HCT116 (cell line): ENCODE measurements at regions not wholly inside any gene's neighbourhood (a gene's known extent, or its start where the extent isn't known, plus 50 kb on each side); places are given as distances from the start of the nearest gene placed in this dataset.

Experiments
- ATAC-seq: fragments of 200-7000 bp; cut with Tn5 transposase; 2 replicates; pipeline ENCODE4 v1.9.1; 2020; ENCODE audit warnings: mild to moderate bottlenecking, moderate library complexity
- BruUV-seq: library from RNA; stranded (reverse); fragments of 400-500 nt; replicated peaks from 2 replicates; lab custom pipeline; 2021; lab: Mats Ljungman, UMichigan
- CTCF ChIA-PET: fragments of 300-600 bp; sonication (Branson Sonifier 250); formaldehyde crosslinking; loops from one replicate; lab custom pipeline; 2021; ENCODE audit warnings: antibody characterized with exemption; lab: Charles Lee
- POLR2A ChIA-PET: fragments of 300-600, 350-600 bp; sonication (Branson Sonifier 250); formaldehyde crosslinking; loops from one replicate; lab custom pipeline; 2021; ENCODE audit warnings: antibody characterized with exemption; lab: Charles Lee
- RAD21 ChIA-PET, 2 experiments: fragments of 300-600 bp; sonication (Branson Sonifier 250); formaldehyde crosslinking; loops; one replicate each; lab custom pipeline; 2023; ENCODE audit warnings: low total read pairs in 2 of 2; ENCODE audit not compliant: uncharacterized antibody in 2 of 2, unreplicated experiment in 2 of 2, low non-redundant PET in 1 of 2; lab: Charles Lee
- DNase-seq: peaks from one replicate; pipeline ENCODE4 v3.0.0-alpha.2; 2010; ENCODE audit warnings: low read depth, low spot score
- H2AFZ ChIP-seq: fragments of 200-600 bp; shearing (Covaris generic), sonication (generic); 2 replicates; pipeline ENCODE4 v1.6.1; 2017; ENCODE audit warnings: low read depth, mixed run types, mixed read lengths, antibody characterized with exemption, low read length; ENCODE audit not compliant: poor library complexity, severe bottlenecking
- H3K27ac ChIP-seq: 2 replicates; pipeline ENCODE4 v1.5.1; 2012; ENCODE audit warnings: low read depth, low read length
- H3K27me3 ChIP-seq: fragments of 200-600 bp; sonication (generic); 2 replicates; pipeline ENCODE4 v1.6.1; 2016; ENCODE audit warnings: mixed run types, low read length, mixed read lengths; ENCODE audit not compliant: insufficient read depth
- H3K36me3 ChIP-seq, 2 experiments: fragments of 200-500 bp in 1 of 2; fragments of 200-600 bp in 1 of 2; sonication (Bioruptor generic) in 1 of 2; sonication (generic) in 1 of 2; 2 replicates each; pipeline versions ENCODE4 v1.5.1 to v1.6.1; 2014 to 2016; ENCODE audit warnings: low read length in 2 of 2, inconsistent platforms in 1 of 2, mixed read lengths in 1 of 2, mixed run types in 1 of 2; ENCODE audit not compliant: insufficient read depth in 2 of 2, control insufficient read depth in 1 of 2
- H3K4me1 ChIP-seq, 2 experiments: fragments of 200-600 bp in 1 of 2; sonication (generic) in 1 of 2; 2 replicates each; pipeline versions ENCODE4 v1.5.1 to v1.6.1; 2012 to 2017; ENCODE audit warnings: low read length in 2 of 2, inconsistent platforms in 1 of 2, mild to moderate bottlenecking in 1 of 2, mixed read lengths in 1 of 2, mixed run types in 1 of 2, moderate library complexity in 1 of 2; ENCODE audit not compliant: insufficient read depth in 2 of 2, control insufficient read depth in 1 of 2
- H3K4me2 ChIP-seq: fragments of 200-600 bp; sonication (generic); 2 replicates; pipeline ENCODE4 v1.6.1; 2017; ENCODE audit warnings: mixed run types, low read length, mixed read lengths
- H3K4me3 ChIP-seq, 2 experiments: fragments of 200-600 bp in 1 of 2; sonication (generic) in 1 of 2; replicated peaks in 1 of 2; 2 replicates each; pipeline ENCODE4 v1.5.1; 2011 to 2016; ENCODE audit warnings: low read length in 2 of 2, control low read depth in 1 of 2, low read depth in 1 of 2, mild to moderate bottlenecking in 1 of 2, mixed read lengths in 1 of 2, mixed run types in 1 of 2
- H3K79me2 ChIP-seq: fragments of 200-600 bp; sonication (generic); 2 replicates; pipeline ENCODE4 v1.6.1; 2017; ENCODE audit warnings: mild to moderate bottlenecking, mixed run types, low read length, moderate library complexity, mixed read lengths; ENCODE audit not compliant: insufficient read depth
- H3K9ac ChIP-seq: fragments of 200-600 bp; sonication (generic); 2 replicates; pipeline ENCODE4 v1.6.1; 2016; ENCODE audit warnings: low read length, mixed read lengths
- H3K9me2 ChIP-seq: fragments of 200-600 bp; sonication (generic), shearing (Covaris generic); 2 replicates; pipeline ENCODE4 v1.6.1; 2017; ENCODE audit warnings: mixed run types, mild to moderate bottlenecking, moderate library complexity; ENCODE audit not compliant: insufficient read depth
- H3K9me3 ChIP-seq, 2 experiments: fragments of 200-500 bp in 1 of 2; fragments of 200-600 bp in 1 of 2; sonication (Bioruptor generic) in 1 of 2; sonication (generic) in 1 of 2; 2 replicates each; pipeline ENCODE4 v1.6.1; 2014 to 2017; ENCODE audit warnings: low read length in 2 of 2, mixed read lengths in 2 of 2, inconsistent platforms in 1 of 2, low read depth in 1 of 2, mild to moderate bottlenecking in 1 of 2, mixed run types in 1 of 2, moderate library complexity in 1 of 2; ENCODE audit not compliant: control insufficient read depth in 1 of 2, insufficient read depth in 1 of 2
- H4K20me1 ChIP-seq: fragments of 200-600 bp; sonication (generic), shearing (Covaris generic); 2 replicates; pipeline ENCODE4 v1.6.1; 2017; ENCODE audit warnings: mixed run types, mild to moderate bottlenecking, moderate library complexity; ENCODE audit not compliant: insufficient read depth
- EGR1 ChIP-seq: IDR thresholded peaks from 2 replicates; pipeline ENCODE4 v1.6.1; 2012; ENCODE audit warnings: low read depth
- EZH2 ChIP-seq: fragments of 200-600 bp; sonication (generic); IDR thresholded peaks from 2 replicates; pipeline ENCODE4 v1.6.1; 2017; ENCODE audit warnings: antibody characterized with exemption, mixed run types
- POLR2A ChIP-seq: IDR thresholded peaks from 2 replicates; pipeline ENCODE4 v1.7.0; 2011; ENCODE audit warnings: borderline replicate concordance; ENCODE audit not compliant: insufficient read depth, insufficient read length; ENCODE audit errors: extremely low read depth
- SIN3A ChIP-seq: IDR thresholded peaks from 2 replicates; pipeline ENCODE4 v1.6.1; 2012; ENCODE audit warnings: low read depth
- intact Hi-C: fragments of 100-400 bp; cut with micrococcal nuclease; formaldehyde crosslinking; loops from 2 replicates; pipeline ENCODE4 v1.10.0; 2022
- TF ChIP-seq, protein P1 (sequence below): IDR thresholded peaks from 2 replicates; pipeline ENCODE4 v1.6.1; 2012

DNA sequence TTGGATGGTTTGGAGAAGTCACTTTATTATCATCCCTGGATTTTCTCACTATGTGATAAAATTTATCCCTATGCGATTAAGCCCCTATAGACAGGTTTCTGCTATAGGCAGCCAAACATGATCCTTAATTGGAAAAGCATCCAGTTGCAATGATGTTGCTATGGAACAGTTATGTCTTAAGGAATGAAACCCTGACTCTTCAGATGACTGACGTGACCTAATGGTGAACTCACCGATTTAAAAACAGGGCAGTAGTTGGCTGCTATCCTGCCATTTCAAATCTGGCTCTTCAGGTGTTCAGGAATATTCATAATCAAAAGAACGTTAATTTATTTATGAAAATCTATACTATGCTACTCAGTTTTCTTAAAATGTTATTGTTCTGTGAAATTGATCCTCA is 106.8 kb upstream of the ROBO1 start:
- BruUV-seq, result no TSS peak
- Histone ChIP-seq H3K27ac (no peak overlapping the region), H3K4me2 (no peak overlapping the region), H3K27me3 (no peaks in the 10 kb centered on the region), H4K20me1 (no peaks in the 10 kb centered on the region), H3K4me3 (no peak overlapping the region), H3K36me3 (no peaks in the 10 kb centered on the region; a peak in 1 of 4 replicates), H2AFZ (no peak overlapping the region), H3K9me2 (no peaks in the 10 kb centered on the region), H3K79me2 (no peaks in the 10 kb centered on the region), H3K9me3 (peaks cover 10 to 16% of the 10 kb centered on the region in 2 experiments; a peak in 2 of 4 replicates), H3K9ac (no peak overlapping the region), H3K4me1 (no peaks in the 10 kb centered on the region)
- ChIA-PET POLR2A (no interaction called here), CTCF (no interaction called here), RAD21 (no interaction called here)
- TF ChIP-seq EZH2 (no peak), SIN3A (no peak), EGR1 (no peak)
- TF ChIP-seq, protein P1, sequence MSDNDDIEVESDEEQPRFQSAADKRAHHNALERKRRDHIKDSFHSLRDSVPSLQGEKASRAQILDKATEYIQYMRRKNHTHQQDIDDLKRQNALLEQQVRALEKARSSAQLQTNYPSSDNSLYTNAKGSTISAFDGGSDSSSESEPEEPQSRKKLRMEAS, result no peak
- intact Hi-C loops, result no loop called here
- ATAC-seq (no peak), DNase-seq (no peak)

DNA sequence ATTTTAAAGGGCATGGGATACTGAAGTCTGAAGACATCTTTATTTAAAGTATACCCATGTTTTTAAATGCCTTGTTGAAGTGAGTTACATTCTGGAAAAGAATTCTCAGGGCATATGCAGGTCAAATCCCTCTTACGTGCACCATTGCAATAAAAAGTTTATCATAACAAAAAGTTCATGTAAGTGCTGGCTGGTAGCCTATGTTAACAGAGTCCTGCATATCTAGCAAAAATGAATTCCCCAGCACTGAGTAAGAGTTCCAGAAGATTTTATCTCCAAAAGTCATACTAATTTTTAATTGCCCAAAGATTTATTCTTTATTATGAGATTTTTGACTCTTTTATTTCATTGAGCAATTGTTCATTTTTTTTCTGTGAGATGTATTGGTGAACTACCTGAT is 104.7 kb upstream of the ROBO1 start:
- Histone ChIP-seq H3K9me2 (no peaks in the 10 kb centered on the region), H3K79me2 (no peaks in the 10 kb centered on the region), H2AFZ (no peak overlapping the region), H3K4me1 (no peaks in the 10 kb centered on the region), H3K9me3 (peaks cover 11% of the 10 kb centered on the region in 2 experiments; a peak in 2 of 4 replicates), H3K27ac (no peak overlapping the region), H3K4me2 (no peak overlapping the region), H3K9ac (no peak overlapping the region), H3K36me3 (no peaks in the 10 kb centered on the region; a peak in 1 of 4 replicates), H3K4me3 (no peak overlapping the region), H4K20me1 (no peaks in the 10 kb centered on the region), H3K27me3 (no peaks in the 10 kb centered on the region)
- ChIA-PET RAD21 (no interaction called here), CTCF (no interaction called here), POLR2A (no interaction called here)
- intact Hi-C loops, result no loop called here
- DNase-seq (no peak), ATAC-seq (no peak)
- no peak for TF ChIP-seq POLR2A
- no TSS peak for BruUV-seq
